OCI-LY3 (cell line): ENCODE measurements at regions not wholly inside any gene's neighbourhood (a gene's known extent, or its start where the extent isn't known, plus 50 kb on each side); places are given as distances from the start of the nearest gene placed in this dataset.

Experiments
- CTCF ChIP-seq: fragments of 200-600, 300-600 bp; sonication (generic); IDR thresholded peaks from 2 replicates; pipeline ENCODE4 v1.5.1; 2014; ENCODE audit warnings: antibody characterized with exemption, low read length, low read depth
- EZH2phosphoT487 ChIP-seq: fragments of 200-600 bp; shearing (Covaris generic); IDR thresholded peaks from 2 replicates; pipeline ENCODE4 v1.6.1; 2018; ENCODE audit warnings: antibody characterized with exemption, mixed run types, low read depth

- TF ChIP-seq CTCF (no peak), EZH2phosphoT487 (no peak)
These were observed 532.8 kb downstream of the XYLT1 start for GRCh38 chr16:16938009-16938408.
